ENCODE measurements at regions not wholly inside any gene's neighbourhood (a gene's known extent, or its start where the extent isn't known, plus 50 kb on each side); places are given as distances from the start of the nearest gene placed in this dataset.

- H3K9me3 ChIP-seq (replicated peaks) = no peaks in the 10 kb centered on the region
- H3K4me1 ChIP-seq = no peaks in the 10 kb centered on the region
- DNase-seq = no peak
- no peaks in the 10 kb centered on the region for H3K36me3 ChIP-seq
- no peaks in the 10 kb centered on the region for H3K27me3 ChIP-seq
- H3K4me3 ChIP-seq = no peak overlapping the region
- no peak overlapping the region for H3K27ac ChIP-seq
These were observed 52.0 kb upstream of the GRAMD1B start for GRCh38 chr11:123378096-123378495.

- Histone ChIP-seq H3K36me3 (no peaks in the 10 kb centered on the region), H3K27ac (no peak overlapping the region), H3K4me3 (no peak overlapping the region), H3K4me1 (no peaks in the 10 kb centered on the region), H3K27me3 (no peaks in the 10 kb centered on the region), H3K9me3 (replicated peaks) (no peaks in the 10 kb centered on the region)
- no peak for DNase-seq
These were observed 52.7 kb upstream of the GRAMD1B start for GRCh38 chr11:123377355-123377754.

- H3K4me3 ChIP-seq = no peak overlapping the region
- no peaks in the 10 kb centered on the region for H3K27me3 ChIP-seq
- no peaks in the 10 kb centered on the region for H3K4me1 ChIP-seq
- H3K9me3 ChIP-seq (replicated peaks) = no peaks in the 10 kb centered on the region
- DNase-seq = no peak
- no peaks in the 10 kb centered on the region for H3K36me3 ChIP-seq
- no peak overlapping the region for H3K27ac ChIP-seq
These were observed 54.2 kb upstream of the GRAMD1B start for GRCh38 chr11:123375832-123376231.

GRCh38 chr11:123374622-123374968 is 55.5 kb upstream of the GRAMD1B start:
- Histone ChIP-seq H3K9me3 (replicated peaks) (no peaks in the 10 kb centered on the region), H3K27me3 (no peaks in the 10 kb centered on the region), H3K4me3 (no peak overlapping the region), H3K36me3 (no peaks in the 10 kb centered on the region), H3K27ac (no peak overlapping the region), H3K4me1 (no peaks in the 10 kb centered on the region)
- DNase-seq = no peak

- H3K27ac ChIP-seq = no peak overlapping the region
- DNase-seq = no peak
- H3K9me3 ChIP-seq (replicated peaks) = no peaks in the 10 kb centered on the region
- no peaks in the 10 kb centered on the region for H3K27me3 ChIP-seq
- H3K4me1 ChIP-seq = no peaks in the 10 kb centered on the region
- no peaks in the 10 kb centered on the region for H3K36me3 ChIP-seq
- no peak overlapping the region for H3K4me3 ChIP-seq
These were observed 56.1 kb upstream of the GRAMD1B start for GRCh38 chr11:123373754-123374621.

- Histone ChIP-seq H3K9me3 (replicated peaks) (no peaks in the 10 kb centered on the region), H3K27ac (no peak overlapping the region), H3K4me3 (no peak overlapping the region), H3K36me3 (no peaks in the 10 kb centered on the region), H3K27me3 (no peaks in the 10 kb centered on the region), H3K4me1 (no peaks in the 10 kb centered on the region)
- DNase-seq = no peak
These were observed 58.4 kb upstream of the GRAMD1B start for GRCh38 chr11:123371506-123372297.

- Histone ChIP-seq H3K9me3 (replicated peaks) (no peaks in the 10 kb centered on the region), H3K27ac (no peak overlapping the region), H3K4me3 (no peak overlapping the region), H3K36me3 (no peaks in the 10 kb centered on the region), H3K4me1 (no peaks in the 10 kb centered on the region), H3K27me3 (no peaks in the 10 kb centered on the region)
- no peak for DNase-seq
These were observed 63.1 kb upstream of the GRAMD1B start for GRCh38 chr11:123366924-123367323.

- no peaks in the 10 kb centered on the region for H3K36me3 ChIP-seq
- H3K27ac ChIP-seq = no peak overlapping the region
- no peaks in the 10 kb centered on the region for H3K27me3 ChIP-seq
- no peak for DNase-seq
- H3K4me3 ChIP-seq = no peak overlapping the region
- H3K9me3 ChIP-seq (replicated peaks) = no peaks in the 10 kb centered on the region
- H3K4me1 ChIP-seq = no peaks in the 10 kb centered on the region
These were observed 64.1 kb upstream of the GRAMD1B start for GRCh38 chr11:123365955-123366354.

- Histone ChIP-seq H3K4me3 (no peak overlapping the region), H3K36me3 (no peaks in the 10 kb centered on the region), H3K27ac (no peak overlapping the region), H3K27me3 (no peaks in the 10 kb centered on the region), H3K9me3 (replicated peaks) (no peaks in the 10 kb centered on the region), H3K4me1 (no peaks in the 10 kb centered on the region)
- no peak for DNase-seq
These were observed 66.0 kb upstream of the GRAMD1B start for GRCh38 chr11:123364080-123364479.

- Histone ChIP-seq H3K4me1 (no peaks in the 10 kb centered on the region), H3K27me3 (no peaks in the 10 kb centered on the region), H3K4me3 (no peak overlapping the region), H3K27ac (no peak overlapping the region), H3K9me3 (replicated peaks) (no peaks in the 10 kb centered on the region), H3K36me3 (no peaks in the 10 kb centered on the region)
- DNase-seq = no peak
These were observed 66.5 kb upstream of the GRAMD1B start for GRCh38 chr11:123363556-123363955.

GRCh38 chr11:123362941-123363340 is 67.1 kb upstream of the GRAMD1B start:
- Histone ChIP-seq H3K27ac (no peak overlapping the region), H3K4me1 (no peaks in the 10 kb centered on the region)
- DNase-seq = no peak

GRCh38 chr11:123362186-123362585 is 67.9 kb upstream of the GRAMD1B start:
- no peak for DNase-seq
- Histone ChIP-seq H3K4me3 (no peak overlapping the region), H3K9me3 (replicated peaks) (no peaks in the 10 kb centered on the region), H3K36me3 (no peaks in the 10 kb centered on the region), H3K27ac (no peak overlapping the region), H3K4me1 (no peaks in the 10 kb centered on the region), H3K27me3 (no peaks in the 10 kb centered on the region)

More at GRCh38 chr11:123362941-123363340, 67.1 kb upstream of the GRAMD1B start:
- Histone ChIP-seq H3K36me3 (no peaks in the 10 kb centered on the region), H3K4me3 (no peak overlapping the region), H3K9me3 (replicated peaks) (no peaks in the 10 kb centered on the region), H3K27me3 (no peaks in the 10 kb centered on the region)

GRCh38 chr11:123361110-123361509 is 69.0 kb upstream of the GRAMD1B start:
- DNase-seq = no peak
- H3K27ac ChIP-seq = no peak overlapping the region
- H3K4me3 ChIP-seq = no peak overlapping the region
- no peaks in the 10 kb centered on the region for H3K9me3 ChIP-seq (replicated peaks)
- no peaks in the 10 kb centered on the region for H3K27me3 ChIP-seq
- H3K4me1 ChIP-seq = no peaks in the 10 kb centered on the region
- no peaks in the 10 kb centered on the region for H3K36me3 ChIP-seq

GRCh38 chr11:123360267-123360936 is 69.7 kb upstream of the GRAMD1B start:
- H3K4me3 ChIP-seq = no peak overlapping the region
- H3K9me3 ChIP-seq (replicated peaks) = no peaks in the 10 kb centered on the region
- DNase-seq = no peak
- no peak overlapping the region for H3K27ac ChIP-seq
- no peaks in the 10 kb centered on the region for H3K4me1 ChIP-seq
- no peaks in the 10 kb centered on the region for H3K27me3 ChIP-seq
- H3K36me3 ChIP-seq = no peaks in the 10 kb centered on the region

Data from SJCRH30 (cell line).